HEK293 (cell line): ENCODE measurements at regions not wholly inside any gene's neighbourhood (a gene's known extent, or its start where the extent isn't known, plus 50 kb on each side); places are given as distances from the start of the nearest gene placed in this dataset.

Experiments
- BCL11B ChIP-seq: fragments of 450-650 bp; formaldehyde crosslinking; IDR thresholded peaks from 2 replicates; pipeline ENCODE4 v1.5.1; 2016; ENCODE audit warnings: low read depth, missing biosample characterization, missing genetic modification characterization
- GLI4 ChIP-seq: fragments of 450-650 bp; formaldehyde crosslinking; IDR thresholded peaks from 2 replicates; pipeline ENCODE4 v1.5.1; 2016; ENCODE audit warnings: missing biosample characterization, missing genetic modification characterization
- GLIS2 ChIP-seq: fragments of 450-650 bp; formaldehyde crosslinking; IDR thresholded peaks from 2 replicates; pipeline ENCODE4 v1.5.1; 2016; ENCODE audit warnings: missing biosample characterization, missing genetic modification characterization
- KLF16 ChIP-seq: fragments of 450-650 bp; formaldehyde crosslinking; IDR thresholded peaks from 2 replicates; pipeline ENCODE4 v1.5.1; 2017; ENCODE audit warnings: missing biosample characterization, missing genetic modification characterization
- KLF9 ChIP-seq: fragments of 450-650 bp; formaldehyde crosslinking; IDR thresholded peaks from 2 replicates; pipeline ENCODE4 v1.5.1; 2016; ENCODE audit warnings: missing biosample characterization, missing genetic modification characterization, low read depth
- MEIS1 ChIP-seq: sonication (generic); formaldehyde crosslinking; IDR thresholded peaks from 2 replicates; pipeline ENCODE4 v1.8.1; 2022; ENCODE audit warnings: missing genetic modification reagents, mild to moderate bottlenecking, borderline replicate concordance
- OVOL3 ChIP-seq: fragments of 450-650 bp; formaldehyde crosslinking; IDR thresholded peaks from 2 replicates; pipeline ENCODE4 v1.5.1; 2016; ENCODE audit warnings: missing biosample characterization, missing genetic modification characterization
- PATZ1 ChIP-seq: fragments of 450-650 bp; formaldehyde crosslinking; IDR thresholded peaks from 2 replicates; pipeline ENCODE4 v1.5.1; 2016; ENCODE audit warnings: missing biosample characterization, missing genetic modification characterization
- PBX3 ChIP-seq: sonication (generic); formaldehyde crosslinking; IDR thresholded peaks from 2 replicates; pipeline ENCODE4 v1.8.1; 2022; ENCODE audit warnings: mild to moderate bottlenecking, moderate library complexity, missing genetic modification reagents
- SETDB1 ChIP-seq: IDR thresholded peaks from one replicate; pipeline ENCODE4 v1.6.1; 2017; ENCODE audit warnings: mild to moderate bottlenecking, low read length, moderate library complexity, mixed read lengths; ENCODE audit not compliant: insufficient read length
- SP7 ChIP-seq: fragments of 450-650 bp; formaldehyde crosslinking; IDR thresholded peaks from 2 replicates; pipeline ENCODE4 v1.5.1; 2016; ENCODE audit warnings: missing biosample characterization, missing genetic modification characterization
- TRIM28 ChIP-seq: IDR thresholded peaks from 2 replicates; pipeline ENCODE4 v1.6.1; 2011; ENCODE audit warnings: low read length, control low read depth, borderline replicate concordance
- TSHZ1 ChIP-seq: fragments of 450-650 bp; formaldehyde crosslinking; IDR thresholded peaks from 2 replicates; pipeline ENCODE4 v1.5.1; 2016; ENCODE audit warnings: missing biosample characterization, missing genetic modification characterization, borderline replicate concordance
- ZBTB21 ChIP-seq: fragments of 450-650 bp; formaldehyde crosslinking; IDR thresholded peaks from 2 replicates; pipeline ENCODE4 v1.5.1; 2017; ENCODE audit warnings: missing biosample characterization, missing genetic modification characterization
- ZIC2 ChIP-seq: fragments of 450-650 bp; formaldehyde crosslinking; IDR thresholded peaks from 2 replicates; pipeline ENCODE4 v1.5.1; 2016; ENCODE audit warnings: missing biosample characterization, missing genetic modification characterization
- ZNF138 ChIP-seq: fragments of 450-650 bp; formaldehyde crosslinking; IDR thresholded peaks from 2 replicates; pipeline ENCODE4 v1.5.1; 2016; ENCODE audit warnings: missing biosample characterization, missing genetic modification characterization, borderline replicate concordance
- ZNF202 ChIP-seq: fragments of 450-650 bp; formaldehyde crosslinking; IDR thresholded peaks from 2 replicates; pipeline ENCODE4 v1.5.1; 2016; ENCODE audit warnings: missing biosample characterization, missing genetic modification characterization, borderline replicate concordance
- ZNF211 ChIP-seq: fragments of 450-650 bp; formaldehyde crosslinking; IDR thresholded peaks from 2 replicates; pipeline ENCODE4 v1.5.1; 2016; ENCODE audit warnings: low read depth, missing biosample characterization, missing genetic modification characterization
- ZNF266 ChIP-seq: fragments of 450-650 bp; formaldehyde crosslinking; IDR thresholded peaks from 2 replicates; pipeline ENCODE4 v1.5.1; 2016; ENCODE audit warnings: missing biosample characterization, missing genetic modification characterization, low read depth
- ZNF280C ChIP-seq: fragments of 450-650 bp; formaldehyde crosslinking; IDR thresholded peaks from 2 replicates; pipeline ENCODE4 v1.5.1; 2016; ENCODE audit warnings: missing biosample characterization, missing genetic modification characterization
- ZNF292 ChIP-seq: fragments of 450-650 bp; formaldehyde crosslinking; IDR thresholded peaks from 2 replicates; pipeline ENCODE4 v1.5.1; 2016; ENCODE audit warnings: low read depth, missing biosample characterization, missing genetic modification characterization, borderline replicate concordance
- ZNF341 ChIP-seq: fragments of 450-650 bp; formaldehyde crosslinking; IDR thresholded peaks from 2 replicates; pipeline ENCODE4; 2016; ENCODE audit warnings: low read depth, missing biosample characterization, missing genetic modification characterization
- ZNF366 ChIP-seq: fragments of 450-650 bp; formaldehyde crosslinking; conservative IDR thresholded peaks from 2 replicates; pipeline ENCODE4 v1.5.1; 2016; ENCODE audit warnings: missing biosample characterization, missing genetic modification characterization
- ZNF423 ChIP-seq: fragments of 450-650 bp; formaldehyde crosslinking; IDR thresholded peaks from 2 replicates; pipeline ENCODE4 v1.5.1; 2016; ENCODE audit warnings: missing biosample characterization, missing genetic modification characterization
- ZNF529 ChIP-seq: fragments of 450-650 bp; formaldehyde crosslinking; IDR thresholded peaks from 2 replicates; pipeline ENCODE4 v1.5.1; 2017; ENCODE audit warnings: missing genetic modification characterization, missing biosample characterization; ENCODE audit not compliant: insufficient replicate concordance
- ZNF549 ChIP-seq: fragments of 450-650 bp; IDR thresholded peaks from 2 replicates; pipeline ENCODE4 v1.5.1; 2018; ENCODE audit warnings: missing biosample characterization, missing genetic modification characterization, mild to moderate bottlenecking, inconsistent platforms, moderate library complexity
- ZNF600 ChIP-seq: fragments of 450-650 bp; formaldehyde crosslinking; IDR thresholded peaks from 2 replicates; pipeline ENCODE4 v1.5.1; 2016; ENCODE audit warnings: missing biosample characterization, missing genetic modification characterization
- ZNF629 ChIP-seq: fragments of 450-650 bp; formaldehyde crosslinking; IDR thresholded peaks from 2 replicates; pipeline ENCODE4 v1.5.1; 2017; ENCODE audit warnings: missing biosample characterization, missing genetic modification characterization
- ZNF639 ChIP-seq: fragments of 450-650 bp; formaldehyde crosslinking; IDR thresholded peaks from 2 replicates; pipeline ENCODE4 v1.5.1; 2016; ENCODE audit warnings: missing biosample characterization, missing genetic modification characterization
- ZNF660 ChIP-seq: fragments of 450-650 bp; IDR thresholded peaks from 2 replicates; pipeline ENCODE4 v1.5.1; 2018; ENCODE audit warnings: missing biosample characterization, mild to moderate bottlenecking, missing genetic modification characterization

- no peak for TF ChIP-seq MEIS1 (CRISPR knock-in tag)
- TF ChIP-seq ZNF549 (tag by site-specific recombination) = no peak
- TF ChIP-seq PBX3 (CRISPR knock-in tag) = no peak
- TF ChIP-seq ZNF341 (tag by site-specific recombination) = peak; percentile 94
- no peak for TF ChIP-seq GLI4
- peak; percentile 33; the same call in 1 of the 2 replicates for TF ChIP-seq ZNF600 (tag by site-specific recombination)
- no peak for TF ChIP-seq ZNF280C (tag by site-specific recombination)
- 0 out of 2 replicates have a peak, but pooled peaks have one; percentile 47 for TF ChIP-seq ZNF660 (tag by site-specific recombination)
- TF ChIP-seq TSHZ1 (tag by site-specific recombination) = no peak
- TF ChIP-seq ZNF138 (tag by site-specific recombination) = no peak
- peak; percentile 70 for TF ChIP-seq PATZ1 (tag by site-specific recombination)
- 0 out of 2 replicates have a peak, but pooled peaks have one; percentile 14 for TF ChIP-seq SP7
- TF ChIP-seq SETDB1 = no peak
- no peak for TF ChIP-seq BCL11B (tag by site-specific recombination)
- no peak for TF ChIP-seq ZNF639 (tag by site-specific recombination)
- no peak for TF ChIP-seq ZNF423 (tag by site-specific recombination)
- no peak for TF ChIP-seq KLF16 (tag by site-specific recombination)
- TF ChIP-seq OVOL3 (tag by site-specific recombination) = no peak
- no peak for TF ChIP-seq ZNF266
- no peak for TF ChIP-seq ZNF292 (tag by site-specific recombination)
- no peak for TF ChIP-seq KLF9 (tag by site-specific recombination)
- TF ChIP-seq ZIC2 = peak; percentile 53
- TF ChIP-seq ZNF529 (tag by site-specific recombination) = no peak
- no peak for TF ChIP-seq TRIM28
- TF ChIP-seq ZNF629 (tag by site-specific recombination) = 0 out of 2 replicates have a peak, but pooled peaks have one; percentile 47
- no peak for TF ChIP-seq ZNF202
- no peak for TF ChIP-seq ZNF211 (tag by site-specific recombination)
- peak; percentile 60; the same call in 1 of the 2 replicates for TF ChIP-seq ZNF366 (tag by site-specific recombination)
- TF ChIP-seq GLIS2 (tag by site-specific recombination) = peak; percentile 52
- TF ChIP-seq ZBTB21 = no peak
These were observed 52.3 kb upstream of the MYL10 start (continued) for GRCh38 chr7:101681170-101682007.
